Choroid plexus epithelial cell (primary cell): ENCODE measurements at regions not wholly inside any gene's neighbourhood (a gene's known extent, or its start where the extent isn't known, plus 50 kb on each side); places are given as distances from the start of the nearest gene placed in this dataset.

ENCODE experiments used
- DNase-seq: peaks from one replicate; pipeline ENCODE4 v3.0.0-alpha.2; 2010; ENCODE audit warnings: low read depth
- H3K4me3 ChIP-seq: 2 replicates; pipeline ENCODE4 v1.5.1; 2011; ENCODE audit warnings: low read depth, mild to moderate bottlenecking, control low read depth, low read length, moderate library complexity
- TF ChIP-seq, protein P1 (sequence below): conservative IDR thresholded peaks from 2 replicates; pipeline ENCODE4 v1.5.1; 2011; ENCODE audit warnings: low read depth, mild to moderate bottlenecking, control low read depth, inconsistent platforms, low read length, moderate library complexity

DNA sequence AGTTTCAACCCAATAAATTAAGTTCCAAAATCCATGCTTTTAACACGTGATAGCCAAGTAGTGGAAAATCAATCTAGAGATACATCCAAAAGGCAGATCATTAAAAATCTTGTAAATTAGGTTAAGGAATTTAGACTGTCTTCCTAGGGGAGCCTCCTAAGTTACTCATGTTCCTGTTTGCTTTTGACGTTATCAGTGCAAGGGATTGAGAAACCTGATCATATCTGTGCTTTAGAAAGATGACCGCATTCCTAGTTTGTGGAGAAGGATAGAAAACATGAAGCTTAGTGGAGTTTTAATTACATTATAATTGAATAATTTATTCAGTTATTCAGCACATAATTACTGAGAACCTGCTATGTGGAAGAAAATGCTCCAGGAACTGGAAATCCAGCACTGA, 251.0 kb upstream of the ARGLU1 start:
- TF ChIP-seq, protein P1, sequence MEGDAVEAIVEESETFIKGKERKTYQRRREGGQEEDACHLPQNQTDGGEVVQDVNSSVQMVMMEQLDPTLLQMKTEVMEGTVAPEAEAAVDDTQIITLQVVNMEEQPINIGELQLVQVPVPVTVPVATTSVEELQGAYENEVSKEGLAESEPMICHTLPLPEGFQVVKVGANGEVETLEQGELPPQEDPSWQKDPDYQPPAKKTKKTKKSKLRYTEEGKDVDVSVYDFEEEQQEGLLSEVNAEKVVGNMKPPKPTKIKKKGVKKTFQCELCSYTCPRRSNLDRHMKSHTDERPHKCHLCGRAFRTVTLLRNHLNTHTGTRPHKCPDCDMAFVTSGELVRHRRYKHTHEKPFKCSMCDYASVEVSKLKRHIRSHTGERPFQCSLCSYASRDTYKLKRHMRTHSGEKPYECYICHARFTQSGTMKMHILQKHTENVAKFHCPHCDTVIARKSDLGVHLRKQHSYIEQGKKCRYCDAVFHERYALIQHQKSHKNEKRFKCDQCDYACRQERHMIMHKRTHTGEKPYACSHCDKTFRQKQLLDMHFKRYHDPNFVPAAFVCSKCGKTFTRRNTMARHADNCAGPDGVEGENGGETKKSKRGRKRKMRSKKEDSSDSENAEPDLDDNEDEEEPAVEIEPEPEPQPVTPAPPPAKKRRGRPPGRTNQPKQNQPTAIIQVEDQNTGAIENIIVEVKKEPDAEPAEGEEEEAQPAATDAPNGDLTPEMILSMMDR = no peak
- H3K4me3 ChIP-seq = no peak overlapping the region
- DNase-seq = no peak

DNA sequence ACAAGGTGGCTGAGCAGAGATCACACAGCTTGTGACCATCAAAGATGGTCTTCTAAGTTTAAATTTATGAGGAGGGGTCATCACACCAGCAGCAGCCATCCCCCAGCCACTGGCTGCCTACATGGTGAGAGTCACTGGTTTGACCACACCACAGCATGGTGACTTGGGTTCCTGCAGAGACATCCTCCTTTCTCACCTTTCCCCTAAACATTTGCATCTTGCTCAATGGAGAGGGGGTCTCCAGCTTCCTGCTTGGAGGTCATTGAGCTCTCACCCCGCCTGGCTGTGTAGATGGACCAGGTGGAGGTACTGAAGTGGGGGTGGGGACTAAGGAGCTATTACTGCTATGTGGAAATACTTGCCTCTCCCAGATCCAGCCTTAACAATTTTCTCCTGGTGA, 247.6 kb upstream of the ARGLU1 start:
- TF ChIP-seq, protein P1 = no peak
- no peak for DNase-seq
- H3K4me3 ChIP-seq = no peak overlapping the region

DNA sequence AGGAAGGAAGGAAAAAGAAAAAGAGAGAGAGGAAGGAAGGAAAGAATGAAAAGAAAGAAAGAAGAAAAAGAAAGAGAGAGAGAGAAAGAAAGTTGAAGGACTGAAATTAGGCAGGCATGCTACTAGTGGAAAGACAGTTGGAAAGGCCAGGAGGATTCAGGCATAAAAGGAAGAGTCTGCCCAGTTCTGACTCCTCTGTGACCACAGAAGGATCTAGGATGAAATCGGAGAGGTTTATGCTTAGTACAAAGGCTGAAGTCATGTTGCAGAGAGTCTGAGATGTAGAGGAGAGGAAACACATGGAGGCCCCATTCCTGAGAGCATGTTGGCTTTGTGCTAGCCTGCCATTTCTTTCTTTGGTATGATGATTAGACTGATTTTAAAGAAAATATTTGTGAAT, 246.5 kb upstream of the ARGLU1 start:
- no peak for DNase-seq
- TF ChIP-seq, protein P1 = no peak
- H3K4me3 ChIP-seq = no peak overlapping the region

DNA sequence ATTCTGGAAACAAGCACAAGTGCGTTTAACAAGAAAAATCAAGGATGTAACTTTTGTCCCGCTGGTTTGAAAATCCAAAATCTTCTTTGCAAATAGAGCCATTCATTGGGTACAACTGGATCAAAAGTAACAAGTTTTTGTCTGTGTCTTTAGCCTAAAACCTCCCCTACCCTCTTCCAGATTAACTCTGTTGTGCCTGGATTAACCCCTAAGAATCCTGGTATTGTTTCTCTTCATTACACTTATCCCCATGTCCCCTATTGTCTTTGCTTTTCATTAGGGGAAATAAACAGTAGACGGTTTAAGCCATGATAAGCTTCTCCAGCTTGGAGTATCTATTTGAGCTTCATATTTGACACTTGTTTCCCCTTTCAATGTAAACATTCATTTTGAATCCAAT, 242.1 kb upstream of the ARGLU1 start:
- DNase-seq = no peak
- no peak overlapping the region for H3K4me3 ChIP-seq
- TF ChIP-seq, protein P1 = no peak

DNA sequence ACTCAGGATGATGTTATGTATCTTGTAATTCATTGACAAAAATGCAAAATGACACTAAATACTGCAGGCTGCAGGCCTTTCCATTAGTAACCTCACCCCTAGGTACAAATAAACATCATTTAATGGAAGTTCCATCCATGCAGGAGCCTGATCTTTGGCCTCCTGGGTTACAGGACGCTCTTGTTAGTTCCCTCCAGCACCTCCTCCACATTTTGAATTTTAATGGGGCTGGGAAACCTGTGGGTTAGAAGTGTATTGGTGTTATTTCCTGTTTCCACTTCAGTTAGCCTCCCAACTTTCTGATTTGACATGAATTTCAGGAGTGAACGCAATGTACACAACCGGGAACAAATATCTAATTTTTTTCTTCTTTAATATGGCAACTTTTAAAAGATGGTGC, 237.1 kb upstream of the ARGLU1 start:
- no peak overlapping the region for H3K4me3 ChIP-seq
- TF ChIP-seq, protein P1 = no peak
- no peak for DNase-seq

DNA sequence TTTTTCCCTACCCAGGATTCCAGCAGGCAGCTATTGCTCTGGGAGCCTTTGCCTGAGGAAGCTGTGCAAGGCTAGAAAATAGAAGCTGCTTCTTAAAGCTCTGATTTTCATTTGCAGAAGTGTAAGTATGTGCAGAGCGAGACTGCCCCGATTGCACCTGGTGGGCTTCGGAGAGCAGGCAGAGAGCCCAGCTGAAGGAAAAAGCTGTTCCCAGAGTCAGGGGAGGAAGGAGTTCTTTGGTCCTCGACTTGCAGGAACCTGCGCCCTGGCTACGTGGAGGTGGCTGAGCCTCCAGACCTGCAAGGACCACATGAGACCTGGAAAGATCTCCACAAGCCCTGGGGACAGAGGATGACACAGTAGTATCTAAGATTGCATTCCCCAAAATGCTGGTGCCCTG, 235.0 kb upstream of the ARGLU1 start:
- H3K4me3 ChIP-seq = no peak overlapping the region
- TF ChIP-seq, protein P1 = no peak
- DNase-seq = no peak

DNA sequence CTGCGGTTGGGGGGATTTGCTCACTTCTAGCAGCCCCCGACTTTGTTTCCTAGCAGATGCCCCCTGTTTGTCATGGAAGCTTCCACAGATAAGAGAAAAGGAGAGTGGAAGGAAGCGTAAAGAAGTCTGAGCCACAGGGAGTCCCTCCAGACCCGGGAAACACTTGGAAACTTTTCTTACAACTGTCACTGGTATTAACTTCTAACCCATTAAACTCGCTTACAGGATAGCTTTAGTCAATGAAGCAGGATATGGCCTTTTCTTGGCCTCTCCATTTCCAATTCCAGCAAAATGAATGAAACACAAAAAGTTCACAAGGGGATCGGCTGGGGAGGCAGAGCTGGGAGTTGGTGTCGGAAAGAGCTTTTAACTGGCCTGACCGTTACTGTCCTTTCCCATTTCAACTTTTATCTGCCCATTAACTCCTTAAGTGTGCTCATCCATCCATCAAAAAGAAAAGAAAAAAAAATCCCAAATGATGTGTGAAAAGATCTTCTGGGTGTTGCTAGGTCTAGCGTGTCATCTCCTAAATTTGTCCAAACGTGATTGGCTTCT, 231.9 kb upstream of the ARGLU1 start:
- TF ChIP-seq, protein P1 = no peak
- DNase-seq = no peak
- no peak overlapping the region for H3K4me3 ChIP-seq
